Endometrial microvascular endothelial cells (primary cell): ENCODE measurements at regions not wholly inside any gene's neighbourhood (a gene's known extent, or its start where the extent isn't known, plus 50 kb on each side); places are given as distances from the start of the nearest gene placed in this dataset.

ENCODE experiments used
- in situ Hi-C: cut with HindIII; loops from 2 replicates; pipeline ENCODE4 v1.10.0; 2017; ENCODE audit warnings: low sequenced_read_pairs, low pct_unique_long_range_greater_than_20kb; ENCODE audit errors: inconsistent ontology term

- in situ Hi-C loops: loop anchor here (25.0 kb wide), 1 partner anchor 553 kb away; the partner anchor contains the start of gene HLX
Observed at GRCh38 chr1:221440658-221441057, 301.2 kb downstream of the DUSP10 start.

- in situ Hi-C loops: loop anchor here (25.0 kb wide), 1 partner anchor 555 kb away; the partner anchor contains the start of gene HLX
Observed at GRCh38 chr1:221442056-221442455, 299.8 kb downstream of the DUSP10 start.

GRCh38 chr1:221444346-221444745 is 297.5 kb downstream of the DUSP10 start:
- in situ Hi-C loops: loop anchor here (25.0 kb wide), 1 partner anchor 557 kb away; the partner anchor contains the start of gene HLX

GRCh38 chr1:221448585-221449175 is 293.2 kb downstream of the DUSP10 start:
- in situ Hi-C loops: loop anchor here (25.0 kb wide), 1 partner anchor 561 kb away; the partner anchor contains the start of gene HLX

- in situ Hi-C loops: loop anchor here (25.0 kb wide), 1 partner anchor 562 kb away; the partner anchor contains the start of gene HLX
Observed at GRCh38 chr1:221449194-221449593, 292.7 kb downstream of the DUSP10 start.

DNA sequence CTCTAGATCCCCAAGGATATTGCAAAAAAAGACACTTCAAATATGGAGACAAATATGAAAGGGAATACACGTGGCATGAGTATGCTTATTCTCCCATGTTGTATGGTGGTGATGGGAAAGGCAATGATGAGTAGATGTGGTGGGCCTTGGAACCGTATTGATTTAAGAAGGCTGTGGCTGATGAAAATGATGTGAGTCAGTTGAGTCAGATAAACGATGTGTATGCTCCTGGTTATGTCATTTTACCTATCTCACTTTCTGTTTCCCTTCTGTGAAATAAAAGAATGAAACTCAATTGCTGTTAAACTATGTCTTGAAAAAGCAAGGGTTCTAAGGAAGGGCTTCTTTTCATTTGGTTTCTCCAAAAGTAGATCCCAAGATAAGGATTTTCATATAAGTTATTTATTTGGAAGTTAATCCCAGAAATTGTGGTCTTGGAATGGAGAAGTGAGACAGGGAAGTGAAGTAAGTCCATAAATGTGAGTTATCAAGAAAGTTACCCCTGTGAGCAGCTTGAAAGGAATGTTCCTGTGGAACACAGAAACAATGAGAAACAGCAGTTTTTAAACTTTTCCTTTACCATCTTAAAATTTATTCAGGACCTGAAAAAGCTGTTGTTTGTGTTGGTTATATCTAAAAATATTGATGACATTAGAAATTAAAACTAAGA is 292.0 kb downstream of the DUSP10 start:
- in situ Hi-C loops: loop anchor here (25.0 kb wide), 1 partner anchor 563 kb away; the partner anchor contains the start of gene HLX

DNA sequence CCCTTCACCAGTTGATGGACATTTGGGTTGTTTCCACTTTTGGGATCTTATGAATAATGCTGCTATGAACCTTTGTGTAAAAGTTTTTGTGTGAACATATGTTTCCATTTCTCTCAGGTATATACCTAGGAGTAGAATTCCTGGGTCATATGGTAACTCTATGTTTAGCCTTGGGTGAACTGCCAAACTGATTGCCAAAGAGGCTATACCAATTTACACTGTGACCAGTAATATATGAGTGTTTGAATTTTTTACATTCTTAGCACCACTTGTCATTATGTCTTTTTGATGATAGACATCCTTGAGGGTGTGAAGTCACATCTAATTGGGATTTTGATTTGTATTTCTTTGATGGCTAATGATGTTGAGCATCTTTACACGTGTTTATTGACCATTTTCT is 290.1 kb downstream of the DUSP10 start:
- in situ Hi-C loops: no loop called here

GRCh38 chr1:221454096-221454495 is 287.8 kb downstream of the DUSP10 start:
- in situ Hi-C loops: no loop called here

DNA sequence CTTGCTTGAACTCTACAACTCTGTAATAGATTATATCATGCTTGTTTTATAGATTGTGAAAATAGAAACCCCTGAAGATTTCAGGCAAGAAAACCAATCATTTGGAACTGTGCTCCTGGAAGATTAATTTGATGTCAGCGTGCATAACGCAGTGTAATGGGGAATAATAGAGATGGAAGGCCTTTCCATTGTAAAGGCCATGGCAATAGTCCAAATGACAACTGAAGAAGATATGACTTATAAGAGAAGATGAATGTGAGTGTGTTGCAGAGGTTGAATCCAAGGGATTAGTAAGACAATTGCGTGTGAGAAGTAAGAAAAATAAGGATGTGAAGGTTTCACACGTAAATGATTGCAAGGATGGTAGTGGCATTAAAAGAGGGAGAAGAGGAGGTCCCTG is 285.0 kb downstream of the DUSP10 start:
- in situ Hi-C loops: no loop called here

DNA sequence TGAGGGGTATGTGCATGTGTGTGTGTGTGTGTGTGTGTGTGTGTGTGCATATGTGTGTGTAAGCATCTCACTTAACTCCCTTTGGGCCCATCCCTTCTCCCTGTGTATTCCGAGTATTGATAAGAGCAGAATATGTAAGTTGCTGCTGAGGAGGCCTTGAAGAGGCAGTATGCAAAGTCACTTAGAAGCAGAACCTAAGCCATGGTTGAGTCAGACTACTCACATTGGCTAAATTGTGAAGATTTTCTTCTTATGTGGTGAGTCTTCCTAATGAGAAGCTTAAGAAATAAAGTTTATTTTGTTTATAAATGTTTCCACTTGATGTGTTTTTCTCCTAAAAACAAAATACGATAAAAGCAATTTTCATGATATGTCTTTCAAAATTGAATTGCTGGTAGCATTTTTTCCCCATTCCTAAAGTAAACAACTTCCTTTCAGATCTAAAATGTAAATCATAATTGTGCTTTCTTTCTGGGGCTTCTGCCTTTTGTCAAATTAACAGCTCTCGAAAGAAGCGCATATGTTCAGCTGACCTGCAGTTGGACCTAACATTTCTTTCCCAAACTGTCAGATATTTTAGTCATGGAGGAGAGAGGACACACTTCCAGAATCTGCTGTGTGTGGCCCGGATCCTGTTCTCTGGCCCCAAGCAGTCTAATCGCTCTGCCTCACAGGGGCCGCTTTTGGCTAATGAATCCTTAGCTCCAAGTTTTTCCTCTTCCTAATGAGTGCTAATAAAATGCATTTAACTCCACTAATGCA is 284.0 kb downstream of the DUSP10 start:
- in situ Hi-C loops: no loop called here

GRCh38 chr1:221458447-221459156 is 283.3 kb downstream of the DUSP10 start:
- in situ Hi-C loops: no loop called here

- in situ Hi-C loops: no loop called here
Observed at GRCh38 chr1:221459558-221459957, 282.3 kb downstream of the DUSP10 start.

DNA sequence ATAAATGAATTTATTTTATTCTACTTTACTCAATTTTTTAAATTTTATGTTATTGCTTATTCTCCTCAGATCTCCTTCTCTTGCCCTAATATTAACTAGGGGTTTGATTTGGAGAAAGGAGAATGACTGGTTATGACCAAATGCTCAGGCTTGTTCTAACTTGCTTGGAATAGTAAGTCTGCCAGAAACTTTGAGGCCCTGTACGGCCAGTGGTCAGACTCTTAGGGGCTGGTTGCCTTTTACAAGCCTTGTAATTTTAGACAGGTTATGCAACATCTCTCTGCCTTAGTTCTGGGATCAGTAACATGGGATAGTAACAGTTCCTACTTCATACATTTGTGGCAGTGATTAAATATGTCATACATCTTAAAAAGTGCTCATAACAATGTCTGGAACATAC is 279.5 kb downstream of the DUSP10 start:
- in situ Hi-C loops: no loop called here

GRCh38 chr1:221468546-221468945 is 273.3 kb downstream of the DUSP10 start:
- in situ Hi-C loops: no loop called here

GRCh38 chr1:221469476-221469875 is 272.4 kb downstream of the DUSP10 start:
- in situ Hi-C loops: no loop called here

DNA sequence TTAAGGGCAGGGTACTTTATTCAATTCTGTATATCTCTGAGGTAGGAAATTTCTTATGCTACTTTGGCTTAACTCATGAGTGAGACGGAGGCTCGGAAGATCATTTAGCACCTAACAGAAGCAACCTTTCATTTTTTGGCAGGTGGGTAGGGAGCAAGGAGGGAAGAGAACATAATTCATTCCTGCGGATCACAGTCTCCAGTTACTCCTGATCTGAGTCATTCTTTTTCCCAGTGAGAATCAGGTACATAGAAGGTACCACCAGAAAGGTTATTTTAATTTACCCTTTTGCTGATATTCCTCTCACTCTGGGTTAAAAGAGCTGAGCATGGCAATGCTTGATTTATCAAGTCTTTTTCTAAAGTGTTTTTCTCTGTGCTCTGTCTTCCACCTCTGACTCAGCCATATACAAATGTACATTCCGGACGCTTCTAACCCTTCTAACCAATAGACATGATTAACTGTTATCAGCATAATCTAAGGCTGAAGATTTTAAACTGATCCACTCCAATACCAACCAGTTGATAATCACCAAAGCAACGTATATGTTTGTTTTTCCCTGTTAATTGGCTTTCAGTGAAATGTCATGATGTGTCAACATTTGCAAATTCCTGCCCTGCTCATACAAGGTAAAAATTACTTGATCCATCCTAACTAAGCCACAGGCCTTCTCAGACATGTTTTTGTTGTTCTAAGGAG is 271.7 kb downstream of the DUSP10 start:
- in situ Hi-C loops: no loop called here

DNA sequence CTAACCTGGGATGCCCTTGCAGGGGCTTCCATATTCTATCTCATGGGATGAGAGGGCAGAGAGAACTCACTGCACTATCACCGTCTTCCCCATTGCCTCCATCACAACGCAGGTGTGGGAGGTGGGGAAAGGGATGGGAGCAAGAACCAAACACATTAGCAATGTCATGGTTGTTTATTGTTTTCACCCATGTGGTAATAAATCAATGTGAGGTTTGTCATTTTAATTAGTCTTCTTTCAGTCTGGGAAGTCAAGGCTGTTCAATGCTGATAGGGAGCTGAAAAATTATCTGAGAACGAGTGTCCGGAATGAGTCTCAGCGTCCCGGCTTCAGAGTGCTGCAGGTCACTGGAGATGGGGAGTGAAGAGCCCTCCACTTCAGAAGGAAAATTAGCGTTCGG is 268.5 kb downstream of the DUSP10 start:
- in situ Hi-C loops: no loop called here

GRCh38 chr1:221477252-221477651 is 264.6 kb downstream of the DUSP10 start:
- in situ Hi-C loops: no loop called here
